ENCODE measurements at regions not wholly inside any gene's neighbourhood (a gene's known extent, or its start where the extent isn't known, plus 50 kb on each side); places are given as distances from the start of the nearest gene placed in this dataset.

DNA sequence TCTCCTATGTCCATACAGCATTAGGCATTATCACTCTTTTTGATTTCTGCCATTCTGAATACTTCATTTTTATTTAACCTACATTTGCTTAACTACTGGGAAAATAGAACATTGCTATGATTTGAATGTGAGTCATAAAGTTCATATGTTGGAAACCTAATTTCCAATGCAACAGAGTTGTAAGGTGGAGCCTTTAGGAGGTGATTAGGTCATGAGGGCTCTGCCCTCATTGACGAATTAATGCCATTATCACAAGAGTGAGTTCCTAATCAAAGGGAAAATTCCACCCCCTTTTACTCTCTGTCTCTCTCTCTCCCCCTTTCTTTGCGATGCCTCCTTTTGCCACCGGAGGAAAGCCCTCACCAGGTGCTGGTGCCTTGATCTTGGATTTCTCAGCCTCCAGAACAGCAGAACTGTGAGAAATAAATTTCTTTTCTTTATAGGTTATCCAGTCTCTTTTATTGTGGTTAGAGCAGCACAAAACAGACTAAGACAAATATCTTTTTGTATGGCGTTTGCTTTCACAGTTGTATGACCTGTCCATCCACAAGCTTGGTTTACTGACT lies 180.1 kb upstream of the ARID2 start:
- no peak for DNase-seq (ENCODE audit: low read depth)

DNA sequence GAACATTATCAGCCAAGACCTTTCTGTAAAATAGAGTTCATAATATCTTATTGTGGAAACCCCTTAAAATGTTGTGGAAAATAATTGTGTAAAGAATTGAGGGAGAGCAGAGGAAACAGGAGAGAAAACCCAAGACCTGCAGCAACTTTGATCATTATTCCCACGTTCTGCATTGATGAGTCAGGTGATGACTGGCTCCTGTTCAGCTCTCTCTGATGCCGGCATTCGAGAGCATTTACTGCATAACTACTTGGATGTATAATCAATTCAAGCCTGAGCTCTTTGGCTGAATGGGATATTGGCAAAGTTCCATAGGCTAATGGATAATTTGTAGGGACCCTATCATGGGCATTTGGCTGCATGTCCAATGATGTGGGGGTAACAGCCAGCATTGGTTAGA lies 176.3 kb upstream of the ARID2 start:
- no peak for DNase-seq (ENCODE audit: low read depth)

DNA sequence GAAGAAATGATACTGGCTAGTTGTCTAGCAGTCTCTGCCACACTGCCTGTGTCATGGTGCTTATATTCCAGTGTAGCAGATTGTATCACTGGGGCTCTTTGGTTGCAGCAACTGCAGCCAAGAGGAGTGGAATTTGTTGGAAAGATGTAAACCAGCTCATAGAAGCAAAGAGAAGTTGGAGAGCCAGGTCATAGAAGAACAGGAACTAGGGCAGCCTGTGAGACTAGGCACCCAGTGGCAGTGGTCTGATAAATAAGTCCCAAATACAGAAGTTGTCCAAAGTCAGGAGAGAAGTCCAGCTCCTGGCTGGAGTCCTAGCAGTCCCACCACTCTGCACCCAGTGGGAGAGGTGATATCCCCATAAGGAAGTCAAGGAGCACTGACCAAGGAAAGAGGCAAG lies 172.5 kb upstream of the ARID2 start:
- DNase-seq (ENCODE audit: low read depth): no peak

DNA sequence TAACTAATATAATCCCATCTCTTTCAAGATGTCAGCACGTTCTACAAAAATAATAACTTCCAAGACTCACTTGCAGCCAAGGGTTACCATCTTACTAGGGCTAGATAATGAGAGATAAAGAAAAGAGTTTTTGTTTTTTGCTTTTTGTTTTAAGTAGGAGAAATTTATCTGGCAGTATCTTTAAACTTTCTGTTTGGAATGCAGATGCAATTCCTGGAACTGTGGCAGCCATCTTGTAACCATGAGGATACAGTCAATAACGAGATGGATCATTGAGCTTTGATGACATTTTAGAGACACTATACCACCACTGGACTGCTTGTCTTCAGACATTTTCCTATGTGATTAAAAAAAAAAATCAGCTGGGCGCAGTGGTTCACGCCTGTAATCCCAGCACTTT lies 171.2 kb upstream of the ARID2 start:
- no peak for DNase-seq (ENCODE audit: low read depth)

DNA sequence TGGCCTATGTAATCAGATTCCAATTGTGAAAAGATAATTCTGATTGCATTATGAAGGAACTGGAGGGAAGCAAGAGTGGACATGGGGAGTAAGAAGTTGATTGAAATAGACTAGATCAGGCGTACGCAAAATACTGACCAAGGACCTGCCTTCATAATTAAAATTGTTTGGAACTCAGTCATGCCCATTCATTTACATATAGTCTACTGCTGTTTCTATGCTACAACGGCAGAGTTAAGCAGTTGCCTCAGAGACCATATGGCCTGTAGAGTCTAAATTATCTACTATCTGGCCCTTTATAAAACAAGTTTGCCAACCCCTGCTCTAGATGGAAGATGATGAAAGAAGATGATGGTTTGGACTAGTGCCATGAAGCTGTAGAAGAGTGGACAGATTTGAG lies 170.0 kb upstream of the ARID2 start:
- no peak for DNase-seq (ENCODE audit: low read depth)

DNA sequence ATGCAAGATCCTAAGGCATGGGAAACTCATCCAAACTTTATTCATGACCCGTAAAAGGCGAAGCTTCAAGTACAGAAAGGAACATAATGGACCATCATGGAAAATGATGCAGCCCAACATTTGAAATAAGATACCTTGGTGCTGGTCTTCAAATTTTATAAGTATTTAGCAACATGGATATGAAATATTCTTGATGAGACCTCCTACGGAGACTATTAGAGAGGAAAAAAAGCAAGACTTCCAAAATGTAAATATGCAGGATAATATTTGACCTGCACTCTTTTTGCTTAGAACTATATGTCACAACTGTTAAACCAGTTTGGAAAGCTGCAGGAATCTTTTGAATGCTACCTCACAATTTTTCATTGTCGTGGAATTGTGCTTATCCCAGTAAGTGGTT lies 168.8 kb upstream of the ARID2 start:
- no peak for DNase-seq (ENCODE audit: low read depth)

DNA sequence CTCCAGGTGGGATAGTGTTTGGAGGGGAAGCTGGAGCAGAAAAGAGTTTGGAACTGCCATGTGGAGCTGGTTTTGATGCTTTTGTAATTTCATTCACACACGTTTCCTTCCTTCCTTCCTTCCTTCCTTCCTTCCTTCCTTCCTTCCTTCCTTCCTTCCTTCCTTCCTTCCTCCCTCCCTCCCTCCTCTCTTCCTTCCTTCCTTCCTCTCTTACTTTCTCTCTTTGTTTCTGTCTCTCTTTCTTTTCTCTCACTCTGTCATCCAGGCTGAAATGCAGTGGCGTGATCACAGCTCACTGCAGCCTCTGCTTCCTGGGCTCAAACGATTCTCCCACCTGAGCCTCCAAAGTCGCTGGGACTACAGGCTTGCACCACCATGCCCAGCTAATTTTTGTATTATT lies 168.0 kb upstream of the ARID2 start:
- DNase-seq (ENCODE audit: low read depth): no peak

DNA sequence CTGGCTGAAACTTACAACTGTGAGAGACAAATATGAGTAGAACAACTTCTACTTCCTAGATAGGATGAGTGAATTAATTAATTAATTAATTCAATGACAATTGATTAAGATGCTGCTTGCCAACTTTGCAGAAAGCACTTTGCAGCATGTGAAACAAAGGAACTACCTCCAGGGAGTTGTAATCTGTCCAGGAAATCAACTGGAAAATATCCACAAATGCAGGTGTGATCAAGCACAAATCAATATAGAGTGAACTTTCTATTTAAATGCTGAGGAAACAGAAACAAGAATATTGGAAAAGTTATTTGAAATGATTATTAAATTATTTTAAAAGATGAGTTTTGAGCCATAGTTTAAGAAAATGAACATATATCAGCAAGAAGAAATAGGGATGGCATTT lies 163.9 kb upstream of the ARID2 start:
- no peak for DNase-seq (ENCODE audit: low read depth)

DNA sequence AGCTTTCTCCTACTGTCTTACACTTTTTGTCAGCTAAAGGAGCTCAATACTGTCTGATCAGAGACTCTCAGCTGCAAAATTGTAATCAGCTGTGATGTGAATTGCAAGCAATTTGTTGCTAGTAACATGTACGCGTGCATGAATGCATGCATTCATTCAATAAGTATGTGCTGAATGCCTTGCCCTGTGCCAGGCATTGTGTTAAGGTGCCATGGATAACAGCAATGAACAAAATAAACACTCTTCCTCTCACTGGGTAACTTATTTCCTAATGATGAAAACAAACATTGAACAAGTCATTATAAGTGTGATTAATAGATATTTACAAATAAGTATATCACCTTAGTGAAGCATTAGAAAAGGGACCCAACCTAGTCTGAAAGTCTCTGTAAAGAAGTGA lies 163.2 kb upstream of the ARID2 start:
- no peak for DNase-seq (ENCODE audit: low read depth)

DNA sequence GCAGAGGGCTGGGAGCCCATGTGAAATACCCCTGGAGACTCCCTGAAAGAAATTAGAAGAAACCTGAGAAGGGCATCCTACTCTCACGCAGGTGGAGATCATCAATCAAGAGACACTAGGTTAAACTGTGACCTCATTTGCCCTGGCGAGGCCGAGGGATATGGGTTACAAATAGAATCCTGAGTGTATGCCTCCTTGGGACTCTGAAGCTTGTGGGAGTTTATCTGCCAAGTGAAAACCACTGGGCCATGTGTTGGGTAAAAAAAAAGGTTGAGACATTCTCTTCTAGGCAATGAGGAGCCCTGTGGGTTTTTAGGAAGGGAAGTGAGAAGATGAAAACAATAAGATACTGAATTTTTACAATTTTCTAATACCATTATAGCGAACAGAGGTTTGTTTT lies 160.7 kb upstream of the ARID2 start:
- DNase-seq (ENCODE audit: low read depth): no peak

DNA sequence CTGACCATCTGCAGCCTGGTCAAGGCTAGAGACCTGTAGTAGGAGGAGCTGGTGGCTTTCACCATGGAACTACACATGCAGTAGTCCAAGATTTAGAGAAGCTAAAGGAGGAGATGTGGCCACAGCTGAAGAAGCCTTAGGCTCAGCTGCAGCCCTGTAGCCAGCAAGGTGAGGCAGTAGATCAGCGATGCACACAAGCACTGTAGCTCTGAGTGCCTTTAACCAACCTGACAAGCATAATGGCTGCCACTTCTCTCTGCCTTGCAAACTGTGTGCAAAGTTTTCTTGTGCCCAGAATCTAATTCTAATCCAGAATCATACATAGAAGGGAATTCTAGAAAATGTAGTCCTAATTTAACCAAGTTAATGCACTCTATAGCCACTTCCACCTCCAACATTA lies 159.0 kb upstream of the ARID2 start:
- no peak for DNase-seq (ENCODE audit: low read depth)

DNA sequence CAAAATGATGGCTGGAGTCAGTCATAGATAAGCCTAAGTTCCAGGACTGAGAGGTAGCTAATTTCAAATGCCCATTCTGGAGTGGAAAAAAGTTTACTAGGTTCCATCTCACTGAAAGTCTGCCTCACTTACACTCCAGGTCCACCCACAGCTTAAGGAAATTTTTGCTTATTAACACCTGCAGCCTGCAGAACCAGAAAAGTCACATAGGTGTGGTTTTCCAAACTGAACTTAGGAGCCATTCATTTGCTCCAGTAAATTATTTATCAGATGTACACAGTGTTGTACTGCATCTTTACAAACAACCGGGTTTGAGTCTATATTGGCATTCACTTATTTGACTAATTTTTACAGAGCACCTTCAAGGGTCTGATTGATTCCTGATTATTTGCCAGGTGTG lies 157.4 kb upstream of the ARID2 start:
- DNase-seq (ENCODE audit: low read depth): no peak

DNA sequence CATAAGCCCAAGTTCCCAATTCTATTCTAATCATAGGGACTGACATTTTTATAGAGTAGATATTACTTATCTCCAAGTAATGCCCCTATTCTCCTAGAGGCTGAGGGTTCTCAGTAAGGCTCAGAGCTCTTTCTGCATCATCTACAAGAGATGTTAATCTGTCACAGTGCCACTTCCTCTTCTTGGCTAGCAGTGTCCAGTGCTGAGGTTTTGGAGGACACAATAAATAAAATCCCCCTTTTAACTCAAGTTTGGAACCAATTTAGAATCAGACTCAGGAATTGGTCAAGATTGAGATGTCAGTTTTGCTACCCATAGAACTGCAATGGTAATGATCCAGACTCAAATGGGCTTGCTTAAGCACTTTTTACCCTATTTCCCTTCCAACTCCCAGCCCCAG lies 154.1 kb upstream of the ARID2 start:
- DNase-seq (ENCODE audit: low read depth): no peak

DNA sequence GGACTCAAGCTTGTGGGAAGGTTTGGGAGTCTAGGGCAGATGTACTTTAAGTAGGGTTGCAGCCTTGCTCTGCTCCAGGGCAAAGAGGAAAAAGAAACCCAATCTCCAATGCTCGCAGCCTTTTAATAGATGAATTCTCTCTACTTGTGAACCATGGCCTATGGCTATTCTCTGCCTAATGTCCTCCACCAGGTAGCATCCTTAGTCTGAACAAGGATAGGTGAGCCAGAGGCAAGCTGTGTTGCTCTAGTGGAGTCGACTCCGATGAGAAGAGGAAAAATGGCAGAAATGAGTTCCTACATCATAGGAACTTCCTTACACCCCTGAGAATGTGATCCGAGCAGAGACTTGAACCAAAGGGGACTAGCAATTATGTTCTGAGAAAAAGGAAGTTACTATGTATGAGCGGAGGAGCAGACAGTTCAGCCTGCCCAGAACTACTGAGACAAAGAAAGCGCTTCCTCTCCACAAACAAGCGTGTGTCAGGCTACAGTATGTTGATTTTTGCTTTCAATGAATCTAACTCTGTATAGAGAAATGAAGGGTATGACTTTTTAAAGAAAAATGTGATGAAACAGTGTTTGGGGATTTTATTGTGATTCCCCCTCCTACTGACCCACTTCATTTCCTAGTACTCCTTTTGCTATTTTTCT lies 153.6 kb upstream of the ARID2 start:
- DNase-seq (ENCODE audit: low read depth): no peak

DNA sequence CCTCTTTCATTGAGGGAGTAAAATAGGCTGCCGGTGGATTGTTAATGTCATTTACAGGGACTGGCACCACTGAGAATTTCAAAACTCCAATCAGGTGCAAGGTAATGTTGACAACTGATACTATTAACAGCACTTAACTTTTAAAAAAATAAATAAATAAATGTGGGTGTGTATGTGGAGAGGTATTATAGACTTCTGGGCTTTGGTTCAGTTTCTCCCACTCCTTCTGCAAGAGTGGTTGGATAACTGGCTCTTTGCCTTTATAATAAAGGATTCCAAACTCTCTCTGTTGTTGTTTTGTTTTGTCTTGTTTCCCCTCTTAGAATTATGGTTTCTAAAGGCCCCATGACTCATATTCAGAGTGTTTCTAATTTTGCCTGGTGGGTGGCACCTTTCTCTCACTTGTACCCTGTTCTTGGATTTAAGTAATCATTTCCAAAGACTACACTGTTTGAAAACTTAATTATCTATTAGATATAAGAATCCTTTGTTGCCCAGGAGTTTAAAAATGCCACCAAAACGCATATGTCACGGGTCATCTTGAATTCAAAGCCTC lies 151.6 kb upstream of the ARID2 start:
- DNase-seq (ENCODE audit: low read depth): no peak

DNA sequence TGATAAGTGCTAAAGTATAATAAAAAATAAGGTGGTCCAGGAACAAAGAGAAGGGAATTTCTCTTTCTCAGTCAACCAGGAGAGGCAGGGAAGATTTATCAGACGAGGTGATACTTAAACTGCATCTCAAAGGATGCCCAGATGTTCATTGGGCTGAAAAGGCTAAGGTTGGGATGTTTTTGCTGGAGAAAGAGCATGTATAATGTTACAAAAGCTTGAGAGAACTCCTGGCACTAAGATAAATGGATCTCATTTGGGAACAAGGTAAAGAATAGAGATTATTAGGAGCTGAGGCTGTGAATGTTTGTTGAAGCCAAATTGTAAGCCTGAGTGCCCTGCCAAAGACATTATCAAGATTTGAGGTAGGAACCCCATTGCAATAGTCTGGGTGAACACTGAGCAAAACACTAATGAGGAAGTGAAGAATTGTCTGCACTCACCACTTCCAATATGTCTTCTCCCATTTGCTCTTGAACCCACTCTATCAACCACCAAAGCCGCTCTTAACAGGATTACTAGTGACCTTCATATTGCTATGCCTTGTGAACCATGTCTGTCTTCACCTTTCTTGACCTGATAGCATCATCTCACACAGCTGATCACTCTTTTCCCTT lies 149.0 kb upstream of the ARID2 start:
- no peak for DNase-seq (ENCODE audit: low read depth)

DNA sequence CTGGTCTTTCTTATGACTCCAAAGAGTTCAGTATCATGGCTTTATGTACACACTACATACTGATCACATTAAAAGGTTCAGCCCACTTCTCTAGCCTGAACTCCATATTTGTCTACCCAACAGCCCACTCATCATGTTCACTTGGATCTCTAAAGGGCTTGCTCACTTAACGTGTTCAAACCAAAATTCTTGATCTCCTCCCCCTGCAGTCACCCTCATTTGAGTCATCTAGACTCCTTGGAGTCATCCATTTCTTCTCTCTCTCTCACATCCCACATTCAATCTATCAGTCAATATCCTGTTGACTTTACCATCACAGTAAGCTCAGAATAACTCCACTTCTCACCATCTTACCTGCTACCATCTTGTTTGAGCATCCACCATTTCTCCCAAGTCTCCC lies 148.4 kb upstream of the ARID2 start:
- DNase-seq (ENCODE audit: low read depth): no peak

DNA sequence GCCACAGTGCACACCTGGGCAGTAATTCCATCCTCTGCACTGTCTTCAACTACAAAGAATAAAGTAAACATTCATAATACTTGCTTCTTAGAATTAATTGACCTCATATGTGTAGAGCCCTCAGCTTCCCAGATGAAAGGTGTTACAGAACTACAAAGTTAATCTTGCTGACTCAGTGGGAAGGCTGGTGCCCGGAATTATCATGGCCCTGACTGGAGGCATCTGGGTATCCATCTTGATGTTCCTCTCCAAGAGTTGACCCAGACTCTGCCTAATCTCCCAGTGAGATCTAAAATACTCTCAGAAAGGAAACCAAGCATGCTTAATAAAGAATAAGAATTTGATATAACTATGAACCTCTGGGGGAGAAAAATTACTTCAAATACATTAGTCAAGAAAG lies 147.0 kb upstream of the ARID2 start:
- DNase-seq (ENCODE audit: low read depth): no peak

DNA sequence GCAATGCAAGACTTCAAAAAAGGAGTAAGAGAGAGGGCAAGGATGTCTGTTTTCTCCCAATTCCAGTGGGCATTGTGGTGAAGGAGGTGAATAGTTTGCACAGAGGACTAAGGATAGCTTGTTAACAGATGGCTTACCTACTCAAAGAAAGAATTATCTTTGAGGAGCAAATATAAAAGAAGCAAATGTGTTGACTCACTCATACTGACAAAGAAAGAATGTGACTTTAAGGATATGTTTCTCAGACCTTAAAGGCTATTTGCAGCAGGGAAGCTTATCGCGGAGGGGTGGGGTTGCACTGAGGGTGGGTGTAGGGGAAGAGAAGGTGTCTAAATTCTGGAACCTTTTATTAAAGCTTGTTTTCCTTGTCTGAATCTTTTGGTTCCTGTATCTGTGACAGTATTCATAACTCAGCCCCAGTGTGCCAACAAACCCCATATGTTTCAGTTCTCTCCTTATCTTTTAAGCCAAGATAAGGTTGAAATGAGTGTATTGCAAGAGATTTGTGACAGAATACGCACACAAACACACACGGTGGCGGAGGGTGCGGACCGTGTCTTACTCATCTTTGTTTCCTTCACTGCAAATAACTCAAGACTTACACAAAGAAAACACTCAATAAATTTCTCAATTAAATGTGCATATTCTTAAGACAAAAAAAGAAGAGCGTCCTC lies 146.4 kb upstream of the ARID2 start:
- DNase-seq (ENCODE audit: low read depth): no peak

DNA sequence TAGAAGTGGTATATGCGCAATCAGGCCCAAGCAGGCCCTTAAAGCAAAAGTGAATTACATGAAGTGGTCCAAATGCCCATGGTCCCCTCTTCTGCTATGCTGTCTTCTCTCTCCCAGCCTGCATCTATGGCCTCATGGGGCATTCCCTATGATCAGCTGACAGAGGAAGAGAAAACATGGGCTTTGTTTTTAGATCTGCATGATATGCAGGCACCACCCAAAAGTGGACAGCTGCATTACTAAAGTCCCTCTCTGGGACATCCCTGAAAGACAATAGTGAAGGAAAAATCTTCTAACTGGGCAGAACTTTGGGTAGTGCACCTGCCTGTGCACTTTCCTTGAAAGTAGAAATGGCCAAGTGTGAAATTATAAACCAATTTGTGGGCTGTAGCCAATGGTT lies 145.2 kb upstream of the ARID2 start:
- no peak for DNase-seq (ENCODE audit: low read depth)

DNA sequence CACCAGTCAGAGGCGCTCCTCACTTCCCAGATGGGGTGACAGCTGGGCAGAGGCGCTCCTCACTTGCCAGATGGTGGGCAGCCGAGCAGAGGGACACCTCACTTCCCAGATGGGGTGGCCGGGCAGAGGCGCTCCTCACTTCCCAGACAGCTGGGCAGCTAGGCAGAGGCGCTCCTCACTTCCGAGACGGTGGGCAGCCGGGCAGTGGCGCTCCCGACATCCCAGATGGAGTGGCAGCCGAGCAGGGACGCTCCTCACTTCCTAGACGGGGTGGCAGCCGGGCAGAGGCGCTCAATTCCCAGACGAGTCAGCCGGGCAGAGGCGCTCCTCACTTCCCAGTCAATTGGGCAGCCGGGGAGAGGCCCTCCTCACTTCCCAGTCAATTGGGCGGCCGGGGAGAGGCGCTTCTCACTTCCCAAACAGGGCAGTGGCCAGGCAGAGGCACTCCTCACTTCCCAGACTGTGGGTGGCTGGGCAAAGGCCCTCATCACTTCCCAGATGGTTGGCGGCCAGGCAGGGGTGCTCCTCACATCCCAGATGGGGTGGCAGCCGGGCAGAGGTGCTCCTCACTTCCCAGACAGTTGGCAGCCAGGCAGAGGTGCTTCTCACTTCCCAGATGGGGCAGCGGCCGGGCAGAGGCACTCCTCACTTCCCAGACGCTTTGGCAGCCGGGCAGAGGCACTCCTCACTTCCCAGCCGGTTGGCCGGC lies 143.8 kb upstream of the ARID2 start:
- DNase-seq (ENCODE audit: low read depth): no peak

DNA sequence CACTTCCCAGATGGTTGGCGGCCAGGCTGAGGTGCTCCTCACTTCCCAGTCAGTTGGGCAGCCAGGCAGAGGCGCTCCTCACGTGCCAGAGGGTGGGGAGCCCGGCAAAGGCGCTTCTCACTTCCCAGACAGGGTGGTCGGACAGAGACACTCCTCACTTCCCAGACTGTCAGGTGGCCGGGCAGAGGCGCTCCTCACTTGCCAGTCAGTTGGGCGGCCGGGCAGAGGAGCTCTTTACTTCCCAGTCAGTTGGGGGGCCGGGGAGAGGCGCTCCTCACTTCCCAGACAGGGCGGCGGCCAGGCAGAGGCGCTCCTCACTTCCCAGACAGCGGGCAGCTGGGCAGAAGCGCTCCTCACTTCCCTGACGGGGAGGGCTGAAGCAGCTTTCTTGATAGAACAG lies 143.0 kb upstream of the ARID2 start:
- no peak for DNase-seq (ENCODE audit: low read depth)

DNA sequence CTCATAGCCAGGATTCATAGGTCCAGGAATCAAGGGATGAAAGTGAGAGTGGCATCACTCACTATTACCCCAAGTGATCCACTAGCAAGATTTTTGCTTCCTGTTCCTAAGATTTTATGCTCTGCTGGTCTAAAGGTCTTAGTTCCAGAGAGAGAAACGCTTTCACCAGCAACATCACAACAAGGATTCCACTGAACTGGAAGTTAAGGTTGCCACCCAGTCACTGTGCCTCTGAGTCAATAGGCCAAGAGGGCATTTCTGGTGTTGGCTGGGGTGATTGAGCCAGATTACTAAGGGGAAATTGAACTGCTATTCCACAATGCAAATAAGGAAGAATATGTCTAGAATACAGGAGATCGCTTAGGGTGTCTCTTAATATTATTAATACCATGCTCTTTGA lies 142.5 kb upstream of the ARID2 start:
- DNase-seq (ENCODE audit: low read depth): no peak

Data from stimulated activated CD8-positive, alpha-beta memory T cell treated with anti-CD3 and anti-CD28 coated beads, Interleukin-15, amount 100 ng/mL, for 1 hour (primary cell).